HepG2 (cell line): ENCODE measurements at regions not wholly inside any gene's neighbourhood (a gene's known extent, or its start where the extent isn't known, plus 50 kb on each side); places are given as distances from the start of the nearest gene placed in this dataset.
A peak's percentile ranks its signal among the peaks of the same experiment; 100 is the strongest.

ENCODE experiments used
- ATAC-seq: fragments of 200-7000 bp; cut with Tn5 transposase; 3 replicates; pipeline ENCODE4 v1.9.1; 2020; ENCODE audit warnings: mild to moderate bottlenecking, moderate library complexity
- BruUV-seq: library from RNA; stranded (reverse); fragments of 400-500 nt; replicated peaks from 2 replicates; lab custom pipeline; 2021; lab: Mats Ljungman, UMichigan
- CTCF ChIA-PET: fragments of 300-600 bp; formaldehyde crosslinking; extraction: SDS; loops from one replicate; lab custom pipeline; 2021; ENCODE audit warnings: low total read pairs, inconsistent platforms, low intra/inter-chr PET ratio; lab: Yijun Ruan, JAX
- POLR2A ChIA-PET: fragments of 350-600 bp; sonication (Branson Sonifier 250); formaldehyde crosslinking; loops from one replicate; lab custom pipeline; 2020; ENCODE audit warnings: antibody characterized with exemption, inconsistent platforms; lab: Yijun Ruan, JAX
- DNase-seq: peaks from one replicate; pipeline ENCODE4 v3.0.0-alpha.2; 2015; ENCODE audit warnings: low spot score
- FAIRE-seq: peaks from 3 replicates; lab custom pipeline; 2011; peaks lifted over from hg19 to GRCh38; lab: Jason Lieb, UNC
- H2AFZ ChIP-seq: one replicate; pipeline ENCODE4 v1.6.1; 2011; ENCODE audit warnings: low read length, inconsistent platforms
- H3K27ac ChIP-seq: fragments of 300-600 bp; 3 replicates; pipeline ENCODE4 v1.8.0; 2011; ENCODE audit warnings: mixed run types, mild to moderate bottlenecking, mixed read lengths, low read length, inconsistent platforms; ENCODE audit not compliant: insufficient read depth; ENCODE audit errors: extremely low read length
- H3K27me3 ChIP-seq, 2 experiments: fragments of 200-600 bp in 1 of 2; 2 replicates in 1 of 2; 3 replicates in 1 of 2; pipeline versions ENCODE4 v1.6.0 to v1.8.0; 2011; ENCODE audit warnings: low read length in 2 of 2, mild to moderate bottlenecking in 2 of 2, moderate library complexity in 2 of 2, inconsistent platforms in 1 of 2; ENCODE audit not compliant: insufficient read depth in 2 of 2, control insufficient read depth in 1 of 2
- H3K36me3 ChIP-seq, 2 experiments: fragments of 200-600 bp in 1 of 2; replicated peaks in 1 of 2; 2 replicates in 1 of 2; 3 replicates in 1 of 2; pipeline versions ENCODE4 v1.5.1 to v1.8.0; 2011; ENCODE audit warnings: low read length in 2 of 2, inconsistent platforms in 1 of 2; ENCODE audit not compliant: insufficient read depth in 2 of 2, control insufficient read depth in 1 of 2
- H3K4me1 ChIP-seq: 2 replicates; pipeline ENCODE4 v1.5.1; 2012; ENCODE audit warnings: low read length, inconsistent platforms; ENCODE audit not compliant: insufficient read depth
- H3K4me2 ChIP-seq: 2 replicates; pipeline ENCODE4 v1.6.0; 2011; ENCODE audit warnings: low read depth, low read length, inconsistent platforms
- H3K4me3 ChIP-seq, 3 experiments: fragments of 200-600 bp in 1 of 3; sonication (generic), shearing (Covaris generic) in 1 of 3; replicated peaks in 1 of 3; 2 replicates each; pipeline ENCODE4 v1.5.1; 2011 to 2016; ENCODE audit warnings: low read length in 3 of 3, inconsistent platforms in 2 of 3, low read depth in 2 of 3, mild to moderate bottlenecking in 2 of 3, control low read depth in 1 of 3, mixed read lengths in 1 of 3; ENCODE audit not compliant: insufficient read depth in 1 of 3
- H3K79me2 ChIP-seq: one replicate; pipeline ENCODE4 v1.6.1; 2011; ENCODE audit warnings: low read length, inconsistent platforms; ENCODE audit not compliant: insufficient read depth
- H3K9ac ChIP-seq: 2 replicates; pipeline ENCODE4 v1.6.0; 2011; ENCODE audit warnings: mild to moderate bottlenecking, low read depth, low read length, inconsistent platforms; ENCODE audit not compliant: insufficient read depth
- H3K9me3 ChIP-seq: 2 replicates; pipeline ENCODE4 v1.5.1; 2012; ENCODE audit warnings: mild to moderate bottlenecking, low read length
- H4K20me1 ChIP-seq: 2 replicates; pipeline ENCODE4 v1.6.0; 2011; ENCODE audit warnings: inconsistent platforms, mild to moderate bottlenecking, low read length, moderate library complexity; ENCODE audit not compliant: insufficient read depth
- AGO2 ChIP-seq: fragments of 200-400 bp; formaldehyde crosslinking; optimal IDR thresholded peaks from 2 replicates; pipeline ENCODE3; 2017; ENCODE audit warnings: mild to moderate bottlenecking, low read depth, low read length, moderate library complexity
- EZH2 ChIP-seq: conservative IDR thresholded peaks from 2 replicates; pipeline ENCODE4 v1.6.1; 2012; ENCODE audit warnings: mild to moderate bottlenecking, low read depth, low read length, moderate library complexity
- HNF4G ChIP-seq, 2 experiments: sonication (generic) in 1 of 2; formaldehyde crosslinking in 1 of 2; IDR thresholded peaks; 2 replicates each; pipeline versions ENCODE4 v1.4.0 to v1.6.1; 2011 to 2020; ENCODE audit warnings: borderline replicate concordance in 2 of 2, low read depth in 2 of 2, mild to moderate bottlenecking in 2 of 2, low read length in 1 of 2, missing genetic modification reagents in 1 of 2, moderate library complexity in 1 of 2
- MAFF ChIP-seq: IDR thresholded peaks from 2 replicates; pipeline ENCODE4 v1.6.1; 2011; ENCODE audit warnings: low read depth, low read length, improper control_type of control experiment
- MAFK ChIP-seq, 2 experiments: IDR thresholded peaks in 1 of 2; conservative IDR thresholded peaks in 1 of 2; 2 replicates each; pipeline ENCODE4 v1.6.1; 2011; ENCODE audit warnings: improper control_type of control experiment in 2 of 2, low read length in 2 of 2
- MXI1 ChIP-seq: IDR thresholded peaks from 3 replicates; pipeline ENCODE4 v1.6.1; 2012; ENCODE audit warnings: low read depth, low read length, inconsistent platforms, borderline replicate concordance
- NFE2L2 ChIP-seq: fragments of 150-350 bp; IDR thresholded peaks from 2 replicates; pipeline ENCODE4 v1.6.1; 2014; ENCODE audit warnings: low read length
- SMARCE1 ChIP-seq: fragments of 450-650 bp; IDR thresholded peaks from 2 replicates; pipeline ENCODE4 v1.6.1; 2017; ENCODE audit warnings: borderline replicate concordance
- ZNF841 ChIP-seq: sonication (generic); formaldehyde crosslinking; IDR thresholded peaks from 2 replicates; pipeline ENCODE4 v1.8.1; 2023; ENCODE audit warnings: missing genetic modification reagents, borderline replicate concordance
- WGBS: methylation state at CpG from one replicate; pipeline ENCODE4 v1.1.6; 2017; ENCODE audit warnings: low lambda C conversion rate; 5-methylcytosine and 5-hydroxymethylcytosine counted together
- in situ Hi-C: cut with HindIII; loops from 2 replicates; pipeline ENCODE4 v1.10.0; 2017; ENCODE audit warnings: low pct_unique_long_range_greater_than_20kb; ENCODE audit not compliant: extremely low pct_ligation_motif_present
- intact Hi-C: fragments of 100-400 bp; cut with micrococcal nuclease; formaldehyde crosslinking; loops from one replicate; pipeline ENCODE4 v1.10.0; 2022; ENCODE audit not compliant: unreplicated experiment
- TF ChIP-seq, protein P1 (sequence below): sonication (generic); formaldehyde crosslinking; IDR thresholded peaks from 2 replicates; pipeline ENCODE4 v1.5.0; 2020; ENCODE audit warnings: missing genetic modification reagents
- TF ChIP-seq, protein P2 (sequence below): sonication (generic); formaldehyde crosslinking; IDR thresholded peaks from 2 replicates; pipeline ENCODE4 v1.9.0; 2021; ENCODE audit warnings: missing genetic modification reagents, borderline replicate concordance

DNA sequence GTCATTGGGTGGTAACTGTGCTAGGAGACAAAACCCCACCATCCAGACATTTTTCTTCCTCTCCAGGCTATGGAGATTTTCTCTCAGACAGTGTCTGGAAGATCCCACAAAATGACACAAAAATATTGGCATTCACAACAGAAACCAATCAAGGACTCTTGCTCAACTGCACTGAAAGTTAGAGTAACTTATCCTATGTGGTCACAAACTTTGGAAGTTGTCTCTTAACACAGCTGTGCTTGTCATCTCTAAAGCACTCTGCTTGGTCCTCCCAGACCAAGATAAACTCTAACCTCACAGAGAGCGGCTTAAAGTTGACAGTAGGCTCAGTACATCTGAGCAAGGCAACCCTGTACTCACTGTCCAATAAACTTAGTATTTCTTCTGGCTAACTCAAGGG is 74.9 kb downstream of the AKR1C4 start (continued):
- TF ChIP-seq AGO2 (no peak), EZH2 (no peak), HNF4G (IDR thresholded peaks at IDR 0.05; ENCODE audit: borderline replicate concordance, low read depth, low read length) (no peak), HNF4G (CRISPR knock-in tag; IDR thresholded peaks at IDR 0.05; ENCODE audit: borderline replicate concordance, low read depth) (no peak)
- TF ChIP-seq, protein P1, sequence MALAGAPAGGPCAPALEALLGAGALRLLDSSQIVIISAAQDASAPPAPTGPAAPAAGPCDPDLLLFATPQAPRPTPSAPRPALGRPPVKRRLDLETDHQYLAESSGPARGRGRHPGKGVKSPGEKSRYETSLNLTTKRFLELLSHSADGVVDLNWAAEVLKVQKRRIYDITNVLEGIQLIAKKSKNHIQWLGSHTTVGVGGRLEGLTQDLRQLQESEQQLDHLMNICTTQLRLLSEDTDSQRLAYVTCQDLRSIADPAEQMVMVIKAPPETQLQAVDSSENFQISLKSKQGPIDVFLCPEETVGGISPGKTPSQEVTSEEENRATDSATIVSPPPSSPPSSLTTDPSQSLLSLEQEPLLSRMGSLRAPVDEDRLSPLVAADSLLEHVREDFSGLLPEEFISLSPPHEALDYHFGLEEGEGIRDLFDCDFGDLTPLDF (CRISPR knock-in tag), result no peak
- TF ChIP-seq, all 625 proteins: peak for 0

DNA sequence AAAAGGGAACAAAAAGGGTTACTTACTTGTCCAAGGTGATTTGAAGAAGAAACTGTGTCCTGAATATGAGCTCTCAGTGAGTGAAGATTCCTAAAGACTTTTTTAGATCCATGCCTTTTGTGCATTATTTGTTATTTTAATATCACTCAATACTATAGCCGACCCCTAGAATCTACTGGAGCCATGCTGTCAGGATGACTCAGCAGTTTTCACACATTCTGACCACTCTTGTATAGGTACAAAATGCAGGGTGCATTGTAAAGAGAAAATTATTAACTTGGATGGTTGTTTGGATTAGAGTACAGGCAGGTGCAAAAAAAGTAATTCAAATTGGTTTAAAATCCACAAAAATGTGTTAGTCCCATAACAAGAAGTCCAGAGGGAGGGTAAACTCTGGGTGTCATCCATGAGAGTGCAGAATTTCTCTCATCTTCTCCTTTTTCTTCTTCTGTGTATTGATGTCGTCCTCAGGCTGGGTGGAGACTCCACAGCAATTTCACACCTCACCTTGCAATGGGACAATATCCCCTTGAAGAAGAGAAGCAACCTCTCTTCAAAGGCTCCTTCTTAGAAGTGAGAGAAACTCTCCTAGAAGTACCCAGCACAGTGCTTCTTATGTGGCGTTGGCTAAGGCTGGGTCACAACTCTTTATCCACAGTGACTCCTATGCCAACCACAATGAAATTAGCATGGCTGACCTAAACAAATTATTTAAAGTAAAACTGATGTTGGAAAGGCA is 75.6 kb downstream of the AKR1C4 start:
- no peak for FAIRE-seq
- intact Hi-C loops, result no loop called here

More for the DNA sequence above, 75.6 kb downstream of the AKR1C4 start:
- no peaks in the 10 kb centered on the region for H3K36me3 ChIP-seq
- no peaks in the 10 kb centered on the region for H3K27me3 ChIP-seq
- no peak overlapping the region for H3K4me2 ChIP-seq
- ChIA-PET POLR2A (no interaction called here), CTCF (no interaction called here)
- no peak for TF ChIP-seq ZNF841 (CRISPR knock-in tag)
- peak; percentile 91 to 93 for TF ChIP-seq MAFK (conservative IDR thresholded peaks at IDR 0.05 in 1 of 2, IDR thresholded peaks at IDR 0.05 in 1 of 2; ENCODE audit: low read length in 2 of 2)
- no peak for TF ChIP-seq SMARCE1
- TF ChIP-seq MAFF, result peak; percentile 86
- peak; percentile 96 for TF ChIP-seq NFE2L2
- TF ChIP-seq, protein P2, sequence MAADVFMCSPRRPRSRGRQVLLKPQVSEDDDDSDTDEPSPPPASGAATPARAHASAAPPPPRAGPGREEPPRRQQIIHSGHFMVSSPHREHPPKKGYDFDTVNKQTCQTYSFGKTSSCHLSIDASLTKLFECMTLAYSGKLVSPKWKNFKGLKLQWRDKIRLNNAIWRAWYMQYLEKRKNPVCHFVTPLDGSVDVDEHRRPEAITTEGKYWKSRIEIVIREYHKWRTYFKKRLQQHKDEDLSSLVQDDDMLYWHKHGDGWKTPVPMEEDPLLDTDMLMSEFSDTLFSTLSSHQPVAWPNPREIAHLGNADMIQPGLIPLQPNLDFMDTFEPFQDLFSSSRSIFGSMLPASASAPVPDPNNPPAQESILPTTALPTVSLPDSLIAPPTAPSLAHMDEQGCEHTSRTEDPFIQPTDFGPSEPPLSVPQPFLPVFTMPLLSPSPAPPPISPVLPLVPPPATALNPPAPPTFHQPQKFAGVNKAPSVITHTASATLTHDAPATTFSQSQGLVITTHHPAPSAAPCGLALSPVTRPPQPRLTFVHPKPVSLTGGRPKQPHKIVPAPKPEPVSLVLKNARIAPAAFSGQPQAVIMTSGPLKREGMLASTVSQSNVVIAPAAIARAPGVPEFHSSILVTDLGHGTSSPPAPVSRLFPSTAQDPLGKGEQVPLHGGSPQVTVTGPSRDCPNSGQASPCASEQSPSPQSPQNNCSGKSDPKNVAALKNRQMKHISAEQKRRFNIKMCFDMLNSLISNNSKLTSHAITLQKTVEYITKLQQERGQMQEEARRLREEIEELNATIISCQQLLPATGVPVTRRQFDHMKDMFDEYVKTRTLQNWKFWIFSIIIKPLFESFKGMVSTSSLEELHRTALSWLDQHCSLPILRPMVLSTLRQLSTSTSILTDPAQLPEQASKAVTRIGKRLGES (CRISPR knock-in tag), result no peak
- TF ChIP-seq MXI1, result no peak
- in situ Hi-C loops, result no loop called here
- ATAC-seq (no peak), DNase-seq (no peak)
- no peaks in the 10 kb centered on the region for H3K9me3 ChIP-seq
- BruUV-seq, result no TSS peak
- no peak overlapping the region for H3K9ac ChIP-seq
- H2AFZ ChIP-seq, result no peak overlapping the region
- H3K4me1 ChIP-seq, result peaks cover 11% of the 10 kb centered on the region
- no peaks in the 10 kb centered on the region for H3K79me2 ChIP-seq
- no peak overlapping the region for H3K4me3 ChIP-seq
- no peak overlapping the region for H3K27ac ChIP-seq
- H4K20me1 ChIP-seq, result no peaks in the 10 kb centered on the region
- 59% methylated on average over 3 of the region's 3 CpGs for WGBS
